Naive thymus-derived CD8-positive, alpha-beta T cell (primary cell): ENCODE measurements at regions not wholly inside any gene's neighbourhood (a gene's known extent, or its start where the extent isn't known, plus 50 kb on each side); places are given as distances from the start of the nearest gene placed in this dataset.

Experiments
- ATAC-seq, 2 donors: fragments of 150-1000 bp; cut with Tn5 transposase in 1 of 2; sonication (Bioruptor Pico), chemical (Tn5 transposase) in 1 of 2; 1 replicate in 1 of 2; 2 replicates in 1 of 2; pipeline ENCODE4 v1.10.0; 2021; ENCODE audit warnings: mild to moderate bottlenecking in 2 of 2, moderate library complexity in 2 of 2
- POLR2A ChIA-PET: fragments of 350-600 bp; sonication (Branson Sonifier 250); formaldehyde crosslinking; loops from one replicate; lab custom pipeline; 2021; ENCODE audit warnings: antibody characterized with exemption; lab: Charles Lee
- DNase-seq, 10 donors: peaks; one replicate each; pipeline versions ENCODE4 v3.0.0 to v3.0.0-alpha.2; 2020 to 2022
- H3K27ac Mint-ChIP-seq, 10 donors: one replicate each; pipeline ENCODE4 v1.8.0; 2020 to 2022; ENCODE audit warnings: mild to moderate bottlenecking in 10 of 10, mixed read lengths in 10 of 10, moderate library complexity in 4 of 10, inconsistent platforms in 1 of 10
- H3K27me3 Mint-ChIP-seq, 5 donors: one replicate each; pipeline ENCODE4 v1.8.0; 2021 to 2022; ENCODE audit warnings: mixed read lengths in 5 of 5
- H3K36me3 Mint-ChIP-seq, 3 donors: one replicate each; pipeline ENCODE4 v1.8.0; 2020 to 2022; ENCODE audit warnings: mixed read lengths in 3 of 3, mild to moderate bottlenecking in 2 of 3, inconsistent platforms in 1 of 3
- H3K4me1 Mint-ChIP-seq, 4 donors: one replicate each; pipeline ENCODE4 v1.8.0; 2021 to 2022; ENCODE audit warnings: mixed read lengths in 4 of 4
- H3K4me3 Mint-ChIP-seq, 10 donors: one replicate each; pipeline ENCODE4 v1.8.0; 2020 to 2022; ENCODE audit warnings: mild to moderate bottlenecking in 10 of 10, mixed read lengths in 10 of 10, moderate library complexity in 6 of 10, inconsistent platforms in 1 of 10
- H3K9me3 Mint-ChIP-seq, 9 donors: one replicate each; pipeline ENCODE4 v1.8.0; 2020 to 2022; ENCODE audit warnings: mixed read lengths in 9 of 9, mild to moderate bottlenecking in 3 of 9, inconsistent platforms in 1 of 9, moderate library complexity in 1 of 9

- H3K4me3 Mint-ChIP-seq: no peak overlapping the region
- DNase-seq (no peak), ATAC-seq (no peak)
- no peaks in the 10 kb centered on the region for H3K36me3 Mint-ChIP-seq
- peaks cover 0 to 2% (median 0%) of the 10 kb centered on the region in 4 donors for H3K4me1 Mint-ChIP-seq
- POLR2A ChIA-PET: no interaction called here
- no peak overlapping the region for H3K27ac Mint-ChIP-seq
- H3K27me3 Mint-ChIP-seq: peaks cover 7 to 13% (median 10%) of the 10 kb centered on the region in 5 donors
- no peaks in the 10 kb centered on the region for H3K9me3 Mint-ChIP-seq
These were observed 471.9 kb downstream of the AGTPBP1 start for GRCh38 chr9:85269811-85270210.

GRCh38 chr9:85268131-85268530, 473.6 kb downstream of the AGTPBP1 start:
- POLR2A ChIA-PET: no interaction called here
- H3K9me3 Mint-ChIP-seq: no peaks in the 10 kb centered on the region
- DNase-seq (no peak), ATAC-seq (no peak)
- H3K27me3 Mint-ChIP-seq: peaks cover 6 to 10% (median 9%) of the 10 kb centered on the region in 5 donors
- no peaks in the 10 kb centered on the region for H3K36me3 Mint-ChIP-seq
- H3K27ac Mint-ChIP-seq: peak overlapping the region in 1 of 10 donors; percentile 58
- no peak overlapping the region for H3K4me3 Mint-ChIP-seq
- H3K4me1 Mint-ChIP-seq: peaks cover 0 to 2% (median 0%) of the 10 kb centered on the region in 4 donors

- no peak for ATAC-seq
- Mint-ChIP-seq H3K9me3 (peaks cover 0 to 3% (median 0%) of the 10 kb centered on the region in 9 donors), H3K27ac (no peak overlapping the region), H3K36me3 (no peaks in the 10 kb centered on the region), H3K27me3 (peaks cover 4 to 26% (median 7%) of the 10 kb centered on the region in 5 donors), H3K4me1 (no peaks in the 10 kb centered on the region), H3K4me3 (no peak overlapping the region)
- POLR2A ChIA-PET: no interaction called here
- DNase-seq: no peak
These were observed 477.1 kb downstream of the AGTPBP1 start for GRCh38 chr9:85264695-85265094.

- peaks cover 10 to 39% (median 17%) of the 10 kb centered on the region in 5 donors for H3K27me3 Mint-ChIP-seq
- no peak overlapping the region for H3K27ac Mint-ChIP-seq
- DNase-seq (no peak), ATAC-seq (no peak)
- H3K36me3 Mint-ChIP-seq: peaks cover 0 to 11% (median 0%) of the 10 kb centered on the region in 3 donors
- peaks cover 0 to 4% (median 0%) of the 10 kb centered on the region in 4 donors for H3K4me1 Mint-ChIP-seq
- POLR2A ChIA-PET: no interaction called here
- H3K4me3 Mint-ChIP-seq: no peak overlapping the region
- H3K9me3 Mint-ChIP-seq: peaks cover 0 to 10% (median 0%) of the 10 kb centered on the region in 9 donors
These were observed 478.5 kb downstream of the AGTPBP1 start for GRCh38 chr9:85263288-85263687.

- no peak for ATAC-seq
- Mint-ChIP-seq H3K27me3 (peaks cover 10 to 40% (median 18%) of the 10 kb centered on the region in 5 donors), H3K27ac (no peak overlapping the region), H3K4me1 (peaks cover 0 to 4% (median 0%) of the 10 kb centered on the region in 4 donors), H3K36me3 (peaks cover 0 to 12% (median 0%) of the 10 kb centered on the region in 3 donors), H3K4me3 (no peak overlapping the region), H3K9me3 (peaks cover 0 to 10% (median 0%) of the 10 kb centered on the region in 9 donors)
- no peak for DNase-seq
- POLR2A ChIA-PET: no interaction called here
These were observed 479.4 kb downstream of the AGTPBP1 start for GRCh38 chr9:85262333-85262732.

GRCh38 chr9:85260275-85260845, 481.4 kb downstream of the AGTPBP1 start:
- peaks cover 0 to 17% (median 2%) of the 10 kb centered on the region in 3 donors for H3K36me3 Mint-ChIP-seq
- peaks cover 11 to 40% (median 20%) of the 10 kb centered on the region in 5 donors for H3K27me3 Mint-ChIP-seq
- peaks cover 1 to 20% (median 4%) of the 10 kb centered on the region in 9 donors for H3K9me3 Mint-ChIP-seq
- ATAC-seq (no peak), DNase-seq (no peak)
- H3K4me1 Mint-ChIP-seq: peaks cover 0 to 4% (median 0%) of the 10 kb centered on the region in 4 donors
- no peak overlapping the region for H3K4me3 Mint-ChIP-seq
- POLR2A ChIA-PET: no interaction called here
- peak overlapping the region in 1 of 10 donors; percentile 0 for H3K27ac Mint-ChIP-seq

GRCh38 chr9:85258823-85259370, 482.9 kb downstream of the AGTPBP1 start:
- no peak overlapping the region for H3K4me3 Mint-ChIP-seq
- DNase-seq: no peak
- peaks cover 0 to 4% (median 0%) of the 10 kb centered on the region in 4 donors for H3K4me1 Mint-ChIP-seq
- ATAC-seq: no peak
- POLR2A ChIA-PET: no interaction called here
- peaks cover 0 to 17% (median 2%) of the 10 kb centered on the region in 3 donors for H3K36me3 Mint-ChIP-seq
- H3K27me3 Mint-ChIP-seq: peaks cover 12 to 40% (median 20%) of the 10 kb centered on the region in 5 donors
- H3K27ac Mint-ChIP-seq: no peak overlapping the region
- H3K9me3 Mint-ChIP-seq: peaks cover 3 to 23% (median 10%) of the 10 kb centered on the region in 9 donors

GRCh38 chr9:85258236-85258635, 483.5 kb downstream of the AGTPBP1 start:
- peaks cover 3 to 23% (median 10%) of the 10 kb centered on the region in 9 donors for H3K9me3 Mint-ChIP-seq
- H3K4me3 Mint-ChIP-seq: no peak overlapping the region
- peaks cover 11 to 40% (median 20%) of the 10 kb centered on the region in 5 donors for H3K27me3 Mint-ChIP-seq
- no peak for DNase-seq
- POLR2A ChIA-PET: no interaction called here
- H3K27ac Mint-ChIP-seq: no peak overlapping the region
- H3K36me3 Mint-ChIP-seq: peaks cover 0 to 17% (median 2%) of the 10 kb centered on the region in 3 donors
- peaks cover 0 to 4% (median 0%) of the 10 kb centered on the region in 4 donors for H3K4me1 Mint-ChIP-seq
- no peak for ATAC-seq

GRCh38 chr9:85249313-85249621, 492.5 kb downstream of the AGTPBP1 start:
- Mint-ChIP-seq H3K27me3 (peaks cover 0 to 6% (median 0%) of the 10 kb centered on the region in 5 donors), H3K4me3 (no peak overlapping the region), H3K4me1 (no peaks in the 10 kb centered on the region), H3K9me3 (peaks cover 0 to 7% (median 0%) of the 10 kb centered on the region in 9 donors), H3K27ac (no peak overlapping the region), H3K36me3 (no peaks in the 10 kb centered on the region)
- DNase-seq (no peak), ATAC-seq (no peak)
- POLR2A ChIA-PET: no interaction called here

- POLR2A ChIA-PET: no interaction called here
- ATAC-seq (no peak), DNase-seq (no peak)
- H3K36me3 Mint-ChIP-seq: no peaks in the 10 kb centered on the region
- no peaks in the 10 kb centered on the region for H3K4me1 Mint-ChIP-seq
- H3K4me3 Mint-ChIP-seq: no peak overlapping the region
- no peak overlapping the region for H3K27ac Mint-ChIP-seq
- H3K27me3 Mint-ChIP-seq: peaks cover 0 to 12% (median 0%) of the 10 kb centered on the region in 5 donors
- H3K9me3 Mint-ChIP-seq: peaks cover 0 to 7% (median 0%) of the 10 kb centered on the region in 9 donors
These were observed 493.0 kb downstream of the AGTPBP1 start for GRCh38 chr9:85248514-85249312.

- no peak overlapping the region for H3K27ac Mint-ChIP-seq
- ATAC-seq (no peak), DNase-seq (no peak)
- H3K27me3 Mint-ChIP-seq: peaks cover 0 to 13% (median 0%) of the 10 kb centered on the region in 5 donors
- H3K4me3 Mint-ChIP-seq: no peak overlapping the region
- H3K4me1 Mint-ChIP-seq: no peaks in the 10 kb centered on the region
- peaks cover 0 to 2% (median 0%) of the 10 kb centered on the region in 9 donors for H3K9me3 Mint-ChIP-seq
- POLR2A ChIA-PET: no interaction called here
- no peaks in the 10 kb centered on the region for H3K36me3 Mint-ChIP-seq
These were observed 495.2 kb downstream of the AGTPBP1 start for GRCh38 chr9:85246541-85246940.

- Mint-ChIP-seq H3K9me3 (peaks cover 0 to 14% (median 3%) of the 10 kb centered on the region in 9 donors), H3K27me3 (peaks cover 0 to 13% (median 0%) of the 10 kb centered on the region in 5 donors), H3K36me3 (peaks cover 0 to 7% (median 0%) of the 10 kb centered on the region in 3 donors), H3K4me3 (no peak overlapping the region), H3K27ac (no peak overlapping the region), H3K4me1 (no peaks in the 10 kb centered on the region)
- DNase-seq: no peak
- ATAC-seq: no peak
- POLR2A ChIA-PET: no interaction called here
These were observed 496.9 kb downstream of the AGTPBP1 start for GRCh38 chr9:85244856-85245255.

GRCh38 chr9:85243977-85244376, 497.8 kb downstream of the AGTPBP1 start:
- H3K36me3 Mint-ChIP-seq: peaks cover 0 to 16% (median 0%) of the 10 kb centered on the region in 3 donors

More at GRCh38 chr9:85243977-85244376, 497.8 kb downstream of the AGTPBP1 start:
- H3K4me3 Mint-ChIP-seq: no peak overlapping the region
- ATAC-seq (no peak), DNase-seq (no peak)
- H3K27me3 Mint-ChIP-seq: peaks cover 0 to 13% (median 0%) of the 10 kb centered on the region in 5 donors
- POLR2A ChIA-PET: no interaction called here
- no peaks in the 10 kb centered on the region for H3K4me1 Mint-ChIP-seq
- peaks cover 0 to 23% (median 11%) of the 10 kb centered on the region in 9 donors for H3K9me3 Mint-ChIP-seq
- H3K27ac Mint-ChIP-seq: no peak overlapping the region
